GM23338 (cell line): ENCODE measurements at regions not wholly inside any gene's neighbourhood (a gene's known extent, or its start where the extent isn't known, plus 50 kb on each side); places are given as distances from the start of the nearest gene placed in this dataset.

Source experiments
- ATAC-seq: fragments of 200-7000 bp; cut with Tn5 transposase; 3 replicates; pipeline ENCODE4 v1.9.1; 2020
- DNase-seq: peaks from one replicate; pipeline ENCODE4 v3.0.0-alpha.2; 2015; ENCODE audit warnings: low spot score
- H2AFZ ChIP-seq: fragments of 200-600 bp; sonication (generic); 2 replicates; pipeline ENCODE4 v1.8.0; 2016; ENCODE audit warnings: antibody characterized with exemption, mild to moderate bottlenecking, moderate library complexity
- H3F3A ChIP-seq: fragments of 200-600 bp; sonication (generic); replicated peaks from 2 replicates; pipeline ENCODE4 v1.8.0; 2017; ENCODE audit warnings: antibody characterized with exemption, mixed run types, low read depth
- H3K27ac ChIP-seq: fragments of 200-600 bp; sonication (generic); 2 replicates; pipeline ENCODE4 v1.6.1; 2016; ENCODE audit warnings: low read depth
- H3K27me3 ChIP-seq: fragments of 200-600 bp; sonication (generic); 2 replicates; pipeline ENCODE4 v1.8.0; 2016; ENCODE audit warnings: mild to moderate bottlenecking, mixed run types, moderate library complexity; ENCODE audit not compliant: insufficient read depth
- H3K36me3 ChIP-seq: fragments of 200-600 bp; sonication (generic); 2 replicates; pipeline ENCODE4 v1.8.0; 2016; ENCODE audit warnings: mild to moderate bottlenecking; ENCODE audit not compliant: insufficient read depth
- H3K4me1 ChIP-seq: fragments of 200-600 bp; sonication (generic); 2 replicates; pipeline ENCODE4 v1.8.0; 2016; ENCODE audit warnings: mild to moderate bottlenecking, moderate library complexity; ENCODE audit not compliant: insufficient read depth
- H3K4me2 ChIP-seq: fragments of 200-600 bp; sonication (generic); 2 replicates; pipeline ENCODE4 v1.7.1; 2017; ENCODE audit warnings: mixed run types
- H3K4me3 ChIP-seq: fragments of 200-600 bp; sonication (generic); 2 replicates; pipeline ENCODE4 v1.6.1; 2016; ENCODE audit warnings: mixed run types
- H3K79me2 ChIP-seq: fragments of 200-600 bp; sonication (generic); replicated peaks from 2 replicates; pipeline ENCODE4 v1.8.0; 2017; ENCODE audit warnings: mild to moderate bottlenecking; ENCODE audit not compliant: insufficient read depth
- H3K9me2 ChIP-seq: fragments of 200-600 bp; sonication (generic); 2 replicates; pipeline ENCODE4 v1.8.0; 2017; ENCODE audit not compliant: insufficient read depth
- H4K20me1 ChIP-seq: fragments of 200-600 bp; sonication (generic); replicated peaks from 2 replicates; pipeline ENCODE4 v1.8.0; 2017; ENCODE audit warnings: mild to moderate bottlenecking; ENCODE audit not compliant: insufficient read depth
- H3K27ac Mint-ChIP-seq: 2 replicates; pipeline ENCODE4 v1.8.0; 2020; ENCODE audit warnings: inconsistent platforms, mild to moderate bottlenecking, moderate library complexity, mixed read lengths
- H3K27me3 Mint-ChIP-seq: 3 replicates; pipeline ENCODE4 v1.8.0; 2022; ENCODE audit warnings: low read depth, mild to moderate bottlenecking, moderate library complexity, mixed read lengths, inconsistent platforms; ENCODE audit not compliant: insufficient read depth, poor library complexity
- H3K36me3 Mint-ChIP-seq: 3 replicates; pipeline ENCODE4 v1.8.0; 2021; ENCODE audit warnings: low read depth, mild to moderate bottlenecking, inconsistent platforms, moderate library complexity, mixed read lengths
- H3K4me1 Mint-ChIP-seq: 3 replicates; pipeline ENCODE4 v1.8.0; 2020; ENCODE audit warnings: mild to moderate bottlenecking, inconsistent platforms, mixed read lengths
- H3K4me3 Mint-ChIP-seq: 3 replicates; pipeline ENCODE4 v1.8.0; 2021; ENCODE audit warnings: moderate library complexity, mild to moderate bottlenecking, inconsistent platforms, mixed read lengths
- H3K9me3 Mint-ChIP-seq: 3 replicates; pipeline ENCODE4 v1.8.0; 2020; ENCODE audit warnings: moderate library complexity, mild to moderate bottlenecking, inconsistent platforms, mixed read lengths
- CREB1 ChIP-seq: fragments of 250-450 bp; sonication (Bioruptor Pico); IDR thresholded peaks from 2 replicates; pipeline ENCODE4 v1.5.0; 2020; ENCODE audit warnings: low read depth, mild to moderate bottlenecking, moderate library complexity
- ETS1 ChIP-seq: IDR thresholded peaks from 2 replicates; pipeline ENCODE4 v1.6.1; 2016; ENCODE audit warnings: antibody characterized with exemption
- EZH2phosphoT487 ChIP-seq: fragments of 200-600 bp; sonication (generic); IDR thresholded peaks from one replicate; pipeline ENCODE4 v1.8.1; 2018; ENCODE audit warnings: antibody characterized with exemption; ENCODE audit not compliant: unreplicated experiment
- JUNB ChIP-seq: IDR thresholded peaks from one replicate; pipeline ENCODE4 v1.6.1; 2016; ENCODE audit warnings: antibody characterized with exemption; ENCODE audit not compliant: unreplicated experiment
- REST ChIP-seq: IDR thresholded peaks from one replicate; pipeline ENCODE4 v1.6.1; 2018; ENCODE audit warnings: antibody characterized with exemption; ENCODE audit not compliant: unreplicated experiment
- ZNF114 ChIP-seq: fragments of 250-450 bp; sonication (Bioruptor Pico); IDR thresholded peaks from 2 replicates; pipeline ENCODE4 v1.5.0; 2020; ENCODE audit warnings: mild to moderate bottlenecking, moderate library complexity
- ZNF331 ChIP-seq: fragments of 250-450 bp; sonication (Bioruptor Pico); IDR thresholded peaks from 2 replicates; pipeline ENCODE4 v1.5.0; 2020; ENCODE audit warnings: low read depth, mild to moderate bottlenecking, moderate library complexity
- ZNF462 ChIP-seq: fragments of 250-450 bp; sonication (Bioruptor Pico); IDR thresholded peaks from 2 replicates; pipeline ENCODE4 v1.5.0; 2020; ENCODE audit warnings: mild to moderate bottlenecking, moderate library complexity

- TF ChIP-seq ZNF462 (CRISPR knock-in tag) (no peak), ZNF331 (CRISPR knock-in tag) (no peak), EZH2phosphoT487 (no peak)
These were observed 303.1 kb upstream of the SORL1-AS1 start (continued) for GRCh38 chr11:121755906-121756305.

- H3K27ac Mint-ChIP-seq, result no peak overlapping the region
These were observed 302.4 kb upstream of the SORL1-AS1 start for GRCh38 chr11:121755191-121755590.

More at GRCh38 chr11:121755191-121755590, 302.4 kb upstream of the SORL1-AS1 start:
- no peaks in the 10 kb centered on the region for H3F3A ChIP-seq
- H3K27ac ChIP-seq, result no peak overlapping the region
- no peaks in the 10 kb centered on the region for H3K36me3 ChIP-seq
- H3K4me3 ChIP-seq, result no peak overlapping the region
- peaks cover 25% of the 10 kb centered on the region for H3K4me1 ChIP-seq
- peaks cover 5% of the 10 kb centered on the region; the same call in 1 of the 2 replicates for H3K9me2 ChIP-seq
- Mint-ChIP-seq H3K36me3 (no peaks in the 10 kb centered on the region), H3K4me1 (peaks cover 21% of the 10 kb centered on the region), H3K9me3 (no peaks in the 10 kb centered on the region; the same call in 2 of the 3 replicates), H3K27me3 (no peaks in the 10 kb centered on the region), H3K4me3 (no peak overlapping the region)
- no peaks in the 10 kb centered on the region for H4K20me1 ChIP-seq
- H3K27me3 ChIP-seq, result no peaks in the 10 kb centered on the region
- no peaks in the 10 kb centered on the region for H3K79me2 ChIP-seq
- peak; percentile 40; the same call in 2 of the 3 replicates for ATAC-seq
- DNase-seq, result peak; percentile 28
- H2AFZ ChIP-seq, result peak overlapping the region; percentile 68; the same call in 1 of the 2 replicates
- no peak for TF ChIP-seq EZH2phosphoT487
- no peak for TF ChIP-seq ZNF114 (CRISPR knock-in tag)
- no peak for TF ChIP-seq JUNB
- TF ChIP-seq CREB1, result no peak
- no peak for TF ChIP-seq ETS1
- TF ChIP-seq REST, result no peak
- H3K4me2 ChIP-seq, result peak overlapping the region; percentile 17
